ENCODE measurements at regions not wholly inside any gene's neighbourhood (a gene's known extent, or its start where the extent isn't known, plus 50 kb on each side); places are given as distances from the start of the nearest gene placed in this dataset.

DNA sequence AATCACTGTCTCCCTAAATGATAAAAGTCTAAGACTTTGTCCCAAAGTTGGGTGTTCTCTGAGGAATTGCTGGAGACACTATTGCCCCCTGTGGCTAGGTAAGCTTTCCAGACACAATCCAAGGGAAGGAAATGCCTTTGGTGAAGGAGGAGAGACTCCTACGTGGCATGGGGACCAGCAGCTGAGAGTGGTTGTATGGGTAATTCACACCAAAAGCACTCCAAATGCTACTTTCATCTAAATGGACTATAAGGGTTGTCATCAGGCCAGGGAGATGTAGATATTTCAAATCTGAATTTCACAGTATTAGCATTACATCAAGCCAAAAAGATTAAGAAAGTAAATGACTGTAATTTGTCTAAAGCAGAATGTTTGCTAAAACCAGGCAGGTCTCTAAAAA lies 400.8 kb upstream of the THBS1 start:
- no peak for DNase-seq (ENCODE audit: low read depth in 2 of 2)

DNA sequence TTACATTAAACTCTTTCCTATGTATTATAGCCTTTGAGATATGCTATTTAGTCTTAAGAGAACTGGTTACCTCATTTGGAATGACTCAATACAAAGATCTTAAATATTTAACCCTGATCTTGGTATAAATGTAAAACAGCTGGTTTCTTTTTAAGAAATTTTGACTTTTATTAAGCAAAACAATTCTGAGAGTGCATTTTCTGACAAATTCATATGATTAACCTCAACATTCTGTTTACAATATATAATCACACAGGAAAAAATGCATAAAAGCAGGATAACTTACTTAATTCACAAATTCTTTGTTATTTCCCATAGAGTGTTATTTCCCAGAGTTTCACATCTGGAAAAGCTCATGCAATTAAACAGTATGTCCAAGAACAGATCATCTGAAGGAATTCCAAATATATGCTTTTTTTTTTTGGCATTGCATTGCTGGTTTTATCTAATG lies 400.4 kb upstream of the THBS1 start:
- DNase-seq (ENCODE audit: low read depth in 2 of 2) = no peak

DNA sequence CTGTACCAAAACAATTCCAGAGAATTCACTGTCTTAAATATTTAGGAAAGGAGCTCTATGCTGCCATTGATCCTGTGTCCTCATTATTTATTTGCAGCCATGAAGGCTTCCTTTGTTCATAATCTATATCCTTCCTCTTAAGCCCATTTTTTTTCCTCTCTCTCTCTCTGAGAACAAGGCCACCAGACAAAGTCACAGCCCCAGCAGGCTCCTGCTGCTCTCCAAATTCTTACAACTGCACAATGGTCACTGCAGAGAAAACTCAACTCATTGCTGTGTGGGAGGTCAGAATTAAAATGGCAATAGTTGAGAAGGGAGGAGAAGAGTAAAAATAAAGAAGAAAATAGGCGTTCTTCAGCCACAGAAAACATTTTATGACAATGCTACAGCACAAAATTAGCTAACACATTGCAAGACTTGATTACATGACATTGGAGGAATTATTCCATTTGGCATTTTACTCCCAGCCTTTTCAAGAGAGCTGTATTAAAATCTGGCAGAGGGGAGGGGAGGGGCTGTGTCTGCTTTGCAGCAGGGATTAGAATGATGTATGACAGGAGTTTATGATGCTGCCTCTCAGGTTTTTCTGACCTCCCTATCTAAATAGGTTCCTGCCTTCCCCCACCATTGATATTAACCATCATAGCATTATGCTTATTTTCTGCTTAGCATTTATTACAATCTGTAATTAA lies 399.7 kb upstream of the THBS1 start:
- DNase-seq (ENCODE audit: low read depth in 2 of 2) = no peak

DNA sequence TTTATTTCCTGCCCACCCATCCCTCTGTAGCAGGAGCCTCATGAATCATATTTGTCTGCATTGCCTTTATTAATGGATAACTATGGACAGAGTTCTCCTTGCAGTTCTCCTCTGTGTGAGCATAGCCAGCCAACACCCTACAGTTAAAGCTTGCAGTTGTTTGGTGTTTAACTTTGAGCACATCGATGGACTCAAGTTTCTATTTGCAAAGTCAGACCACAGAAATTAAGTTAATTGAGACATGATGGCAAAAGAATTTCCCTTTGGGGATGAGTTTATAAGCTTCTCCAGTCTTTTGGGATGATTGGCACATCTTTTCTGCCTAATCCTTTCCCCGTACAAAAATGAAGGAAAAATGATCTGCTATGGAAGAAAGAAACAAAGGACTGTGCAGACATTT lies 398.9 kb upstream of the THBS1 start:
- DNase-seq (ENCODE audit: low read depth in 2 of 2) = no peak

DNA sequence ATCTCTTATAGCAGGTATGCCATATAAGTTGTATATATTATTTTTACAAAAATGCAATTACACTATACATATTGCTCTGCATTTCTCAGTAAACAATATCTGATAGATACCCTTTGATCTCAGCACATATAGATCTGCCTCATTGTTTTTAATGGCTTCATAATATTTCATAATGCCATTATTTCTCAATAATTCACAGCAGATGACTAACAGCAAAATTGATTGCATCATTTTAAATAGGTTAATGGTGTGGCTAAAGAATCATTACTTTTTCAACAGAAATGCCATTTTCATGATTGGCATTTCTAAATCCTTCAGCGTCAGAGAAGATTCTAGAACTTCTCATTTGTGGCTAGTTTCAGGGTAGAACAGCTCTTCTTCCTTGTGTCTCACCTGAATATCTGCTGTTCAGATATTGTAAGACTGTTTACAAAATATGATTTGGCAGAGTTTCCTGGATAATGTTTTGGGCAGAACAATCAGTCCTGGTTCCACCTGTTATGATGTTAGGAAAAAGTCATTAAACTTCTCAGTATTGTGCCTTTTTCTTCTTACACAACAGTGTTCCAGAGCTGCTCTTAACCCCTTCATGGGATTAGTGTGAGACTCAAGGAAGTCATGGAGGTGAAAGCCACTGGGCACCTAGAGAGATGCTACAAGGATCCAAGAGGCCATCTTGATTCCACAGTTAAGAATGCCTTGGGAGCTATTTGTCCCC lies 397.6 kb upstream of the THBS1 start:
- no peak for DNase-seq (ENCODE audit: low read depth in 2 of 2)

DNA sequence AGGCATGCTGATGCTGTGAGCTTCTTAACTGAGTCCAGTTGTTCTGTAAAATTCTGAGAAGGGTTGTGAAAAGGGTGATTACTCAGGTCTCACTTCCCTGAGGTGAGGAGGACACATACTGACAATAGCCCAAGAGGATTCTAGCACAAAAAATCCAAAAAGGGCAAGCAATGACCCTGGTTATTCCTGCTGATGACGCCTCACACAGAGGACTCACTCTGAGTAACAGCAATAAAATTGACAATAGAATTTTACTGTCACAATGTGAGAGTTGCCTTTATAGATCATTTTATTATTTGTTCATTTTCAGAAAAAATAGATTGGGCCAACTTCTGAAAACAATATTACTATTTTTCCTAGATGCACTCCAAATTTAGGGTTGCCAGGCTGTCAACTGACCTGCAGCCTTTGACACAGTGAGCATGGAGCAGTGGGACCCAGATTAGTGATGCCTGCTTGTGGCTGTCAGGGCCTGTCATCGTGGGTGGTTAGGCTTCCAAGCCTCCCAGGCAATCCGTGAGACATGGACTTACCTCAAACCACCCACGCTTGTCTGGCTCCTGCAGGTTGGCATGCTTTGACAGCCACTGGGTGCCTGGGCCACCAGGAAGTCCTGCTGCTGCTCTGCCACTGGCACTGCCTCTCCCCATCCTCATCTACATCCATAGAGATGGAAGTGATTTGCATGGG lies 396.0 kb upstream of the THBS1 start:
- no peak for DNase-seq (ENCODE audit: low read depth in 2 of 2)

DNA sequence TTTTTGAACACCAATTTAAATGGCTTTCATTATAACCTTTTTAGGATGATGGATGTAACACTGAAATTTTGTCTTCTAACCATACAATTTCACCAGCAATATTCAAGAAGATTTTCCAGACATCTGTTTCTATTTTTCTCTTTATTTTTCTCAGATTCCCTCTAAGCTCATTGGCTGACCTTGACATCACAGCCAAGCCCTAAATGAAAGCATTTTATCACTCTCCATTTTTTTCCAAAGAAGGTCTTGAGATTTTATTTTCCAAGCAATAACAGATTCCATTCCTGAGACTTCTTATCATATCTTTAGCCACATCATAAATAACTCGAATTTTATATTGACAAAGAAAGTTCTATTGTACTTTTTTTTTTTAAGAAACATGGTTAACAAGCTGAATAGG lies 392.6 kb upstream of the THBS1 start:
- no peak for DNase-seq (ENCODE audit: low read depth in 2 of 2)

DNA sequence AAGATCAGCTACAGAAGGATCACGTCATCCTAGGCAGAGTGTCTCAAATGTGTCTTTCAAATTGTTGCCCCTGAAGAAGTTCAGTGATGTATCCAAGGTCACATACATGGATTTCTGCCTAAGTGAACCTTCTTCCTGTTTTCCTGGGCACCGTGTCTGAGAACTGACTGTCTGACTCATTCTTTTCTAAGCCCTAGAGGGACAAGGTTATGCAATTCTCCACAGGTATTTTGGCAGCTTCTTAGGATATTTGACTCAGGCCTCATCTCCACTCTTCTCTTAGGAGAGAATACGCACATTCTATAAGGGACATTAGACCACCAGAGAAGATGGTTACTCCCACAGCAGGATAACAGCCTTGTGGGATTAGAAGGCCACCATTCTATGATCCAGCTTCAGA lies 391.9 kb upstream of the THBS1 start:
- DNase-seq (ENCODE audit: low read depth in 2 of 2) = no peak

DNA sequence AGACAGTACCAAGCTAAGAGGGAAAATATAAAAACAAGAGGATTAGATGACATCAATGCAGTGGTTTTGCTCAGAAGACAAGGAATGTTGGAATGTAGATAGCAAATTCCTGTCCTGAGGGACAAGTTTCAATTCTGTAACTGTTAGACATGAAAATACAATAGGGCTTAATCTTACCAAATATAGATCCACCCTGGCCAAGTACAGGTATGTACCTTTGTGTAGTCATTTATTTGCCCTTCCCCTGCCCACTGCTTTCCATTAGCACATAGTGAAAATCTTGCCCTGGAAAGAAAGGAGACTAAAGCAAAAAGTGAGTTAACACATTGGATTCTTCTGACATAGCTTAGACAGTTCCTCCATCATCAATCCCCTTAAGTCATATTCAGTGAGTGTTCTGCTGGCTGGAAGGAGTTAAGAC lies 389.0 kb upstream of the THBS1 start:
- no peak for DNase-seq (ENCODE audit: low read depth in 2 of 2)

DNA sequence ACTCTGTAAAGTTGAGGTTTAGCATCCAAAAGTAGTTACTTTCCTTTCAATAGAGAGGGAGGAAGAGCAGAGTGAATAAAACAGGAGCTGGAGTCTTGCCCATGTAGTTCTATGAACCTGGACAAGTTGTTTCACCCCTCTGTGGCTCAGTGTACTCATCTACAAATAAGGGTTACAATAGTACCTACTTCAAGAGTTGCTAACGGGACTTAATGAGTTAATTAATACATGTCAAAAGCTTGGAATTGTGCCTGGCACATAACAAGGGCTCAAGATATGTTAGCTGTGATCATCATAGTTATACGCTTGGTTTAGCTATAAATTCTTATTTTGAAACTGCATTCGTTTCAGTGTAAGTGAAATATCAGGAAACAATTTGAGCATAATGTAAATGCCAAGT lies 388.5 kb upstream of the THBS1 start:
- no peak for DNase-seq (ENCODE audit: low read depth in 2 of 2)

DNA sequence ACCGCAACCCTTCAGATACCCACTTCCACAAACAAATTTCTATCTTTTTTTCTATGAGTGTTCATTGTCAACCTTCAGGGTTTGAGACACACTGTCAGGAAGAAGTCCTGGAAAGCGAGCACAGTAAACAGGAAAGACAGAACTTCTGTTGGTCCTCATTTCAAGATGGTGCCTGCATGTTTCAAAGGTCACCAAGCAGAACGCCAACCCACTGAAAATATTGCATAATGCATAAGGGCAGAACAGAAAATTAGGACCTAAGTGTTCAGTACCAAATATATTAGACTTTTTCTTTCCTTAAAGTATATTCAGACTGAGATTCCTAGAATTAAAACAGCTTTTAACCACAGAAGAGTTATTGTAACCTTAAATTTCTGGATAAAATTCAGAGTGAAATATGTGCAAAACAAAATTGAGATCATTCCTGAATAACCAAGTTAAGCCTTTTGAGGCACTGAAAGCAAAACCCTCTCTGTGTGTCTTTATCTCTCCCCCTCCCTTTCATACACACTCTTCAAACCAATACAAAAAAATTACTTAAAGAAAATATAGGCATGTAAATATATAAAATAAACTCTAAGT lies 387.8 kb upstream of the THBS1 start:
- DNase-seq (ENCODE audit: low read depth in 2 of 2) = no peak

DNA sequence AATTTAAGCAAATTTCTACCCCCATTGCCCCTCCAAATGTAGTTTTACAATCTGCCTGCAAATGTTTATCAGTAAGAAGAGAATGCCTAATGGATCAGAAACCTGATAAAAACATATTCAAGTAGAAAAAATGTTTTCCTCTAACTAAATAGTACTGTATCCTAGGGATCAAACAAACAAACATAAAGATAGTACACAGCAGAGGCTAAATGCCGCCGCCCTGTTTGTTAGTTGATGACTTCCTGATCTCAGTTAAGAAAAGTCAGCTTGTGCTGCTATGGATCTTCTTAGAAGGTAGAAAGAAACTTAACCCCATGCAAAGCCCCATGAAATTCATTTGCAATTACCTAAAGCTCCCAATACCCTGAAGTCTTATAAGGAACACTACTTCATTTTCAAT lies 387.3 kb upstream of the THBS1 start:
- DNase-seq (ENCODE audit: low read depth in 2 of 2) = no peak

DNA sequence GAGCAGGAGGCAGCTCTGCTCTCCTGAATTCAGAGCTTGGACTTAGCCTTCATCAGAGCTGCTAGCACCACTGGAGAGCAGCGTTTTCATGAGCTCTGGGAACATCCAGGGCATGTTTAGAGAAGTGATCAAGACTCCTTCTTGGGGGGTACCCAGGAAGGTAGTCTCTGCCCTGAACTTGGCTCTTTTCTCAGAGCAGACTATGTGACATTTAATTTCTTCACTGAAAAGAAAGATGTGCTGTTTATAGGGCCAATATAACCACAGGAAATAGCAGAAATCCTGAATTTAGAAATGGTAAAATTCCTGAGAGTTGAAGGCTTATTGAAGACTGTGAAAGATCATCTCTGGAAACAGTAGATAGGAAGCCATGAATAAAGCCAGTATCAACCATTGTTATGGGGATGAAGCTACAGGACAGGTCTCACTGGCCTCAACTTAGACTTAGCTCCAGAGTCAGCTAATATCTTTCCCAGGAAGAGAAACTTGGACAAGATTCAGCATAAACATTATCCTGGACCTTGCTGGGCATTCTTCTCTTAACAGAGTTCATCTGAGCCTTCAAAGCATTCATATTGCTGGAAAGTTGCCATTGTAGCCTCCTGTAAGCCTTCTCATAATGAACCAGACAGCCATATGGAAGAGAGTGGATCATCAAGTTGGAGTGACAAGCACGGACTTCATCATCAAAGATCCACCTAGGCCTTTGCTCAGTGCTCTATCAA lies 386.6 kb upstream of the THBS1 start:
- DNase-seq (ENCODE audit: low read depth in 2 of 2) = no peak

DNA sequence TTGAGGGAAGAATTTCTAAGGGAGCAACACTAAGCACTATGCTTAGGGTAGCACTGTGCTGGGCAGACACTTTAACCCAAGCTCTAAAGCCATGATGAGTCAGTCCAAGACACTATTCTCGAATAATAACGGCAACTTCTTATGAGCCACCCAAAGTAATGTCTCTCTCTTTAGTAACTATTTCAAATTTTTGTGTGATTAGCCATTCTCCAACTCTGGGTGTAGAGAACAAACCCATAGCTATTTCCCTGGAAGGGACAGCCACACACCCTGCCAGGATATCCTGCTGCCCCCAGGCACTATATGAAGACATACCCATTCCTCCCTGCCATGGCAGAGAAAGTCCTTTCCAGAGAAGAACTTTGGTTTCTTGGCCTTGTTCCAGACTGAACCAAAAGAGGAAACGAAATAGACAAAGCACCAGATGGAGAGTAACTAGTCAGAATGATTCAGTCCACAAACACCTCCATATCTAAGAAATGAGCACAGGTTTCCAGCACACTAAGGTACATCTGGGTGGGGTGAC lies 384.9 kb upstream of the THBS1 start:
- no peak for DNase-seq (ENCODE audit: low read depth in 2 of 2)

DNA sequence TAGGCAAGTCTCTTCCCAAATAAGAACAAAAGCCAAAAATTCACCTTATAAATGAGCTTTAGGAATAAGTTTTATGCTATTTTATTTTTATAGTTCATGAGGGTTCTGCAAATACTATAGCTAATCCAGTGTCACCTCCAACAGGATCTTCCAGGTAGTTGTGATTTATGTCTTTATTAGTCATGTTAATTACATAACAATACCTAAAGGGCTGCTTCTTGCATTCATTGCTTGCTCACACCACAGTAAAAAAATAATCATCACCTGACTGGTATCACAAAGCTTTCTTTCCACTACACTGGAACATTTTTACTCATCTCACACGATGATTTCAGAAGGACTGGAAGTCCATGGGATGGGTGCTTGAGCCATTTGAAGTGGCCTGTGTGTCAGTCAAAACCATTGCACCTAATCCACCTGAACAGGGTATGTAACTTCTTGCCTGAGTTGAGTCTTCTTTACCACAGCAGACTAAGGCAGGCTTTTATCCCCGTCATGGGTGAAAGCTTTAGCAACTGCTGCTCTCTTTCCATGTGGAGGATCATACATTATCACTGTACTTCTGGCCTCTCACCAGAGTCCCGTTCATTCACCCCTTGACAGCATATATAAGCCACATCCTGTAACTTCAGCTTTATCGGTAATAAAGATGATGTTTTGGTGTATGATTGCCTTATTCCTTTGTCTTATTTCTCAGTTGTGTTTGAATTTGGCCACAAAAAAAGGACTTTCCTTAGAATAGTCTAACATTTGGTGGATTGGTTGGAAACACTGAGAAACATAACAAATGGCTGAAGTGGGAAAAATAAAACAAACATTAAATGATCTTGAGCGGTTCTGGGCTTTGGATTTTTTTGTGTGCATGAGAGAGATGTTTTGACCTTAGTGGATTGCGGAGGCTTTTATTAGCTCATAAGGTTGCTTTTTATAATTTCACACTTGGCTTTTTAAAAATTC lies 382.6 kb upstream of the THBS1 start:
- DNase-seq (ENCODE audit: low read depth in 2 of 2) = no peak

DNA sequence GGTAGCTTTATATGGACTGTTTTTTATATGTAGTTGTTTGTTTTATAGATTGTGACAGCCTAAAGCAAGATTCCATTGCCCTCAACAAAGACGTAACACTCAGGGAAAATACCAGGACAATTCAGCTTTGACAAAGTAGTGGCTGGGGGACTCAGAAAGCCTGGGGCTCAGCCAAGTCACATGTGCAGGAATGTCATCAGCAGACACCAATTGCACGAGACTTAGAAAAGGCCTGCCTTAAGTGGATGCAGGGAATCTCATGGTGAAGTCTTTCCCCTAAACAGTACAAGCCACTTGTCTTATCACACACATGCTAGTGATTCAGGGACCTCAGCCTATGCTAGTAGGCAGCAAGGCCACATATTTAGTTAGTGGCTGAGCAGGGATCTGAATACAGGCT lies 381.8 kb upstream of the THBS1 start:
- no peak for DNase-seq (ENCODE audit: low read depth in 2 of 2)

DNA sequence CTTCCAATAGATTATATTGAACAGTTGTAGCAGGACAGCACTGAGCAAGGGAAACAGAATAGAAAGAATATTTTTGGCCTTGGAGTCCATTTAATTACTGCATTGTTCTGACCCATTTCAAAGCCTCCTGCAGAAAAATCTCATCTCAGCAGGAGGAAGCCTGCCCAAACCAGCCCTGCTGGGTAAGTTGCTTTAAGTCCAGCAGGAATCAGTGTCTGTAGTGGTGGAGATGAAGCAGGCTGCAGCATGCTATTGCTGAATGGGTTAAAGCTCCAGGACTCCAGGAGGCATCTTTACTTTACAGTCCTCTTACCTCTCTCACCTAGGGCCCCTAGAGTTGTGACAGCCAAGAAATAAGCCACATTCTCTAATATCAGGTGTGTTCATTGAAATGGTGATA lies 380.3 kb upstream of the THBS1 start:
- DNase-seq (ENCODE audit: low read depth in 2 of 2) = no peak

DNA sequence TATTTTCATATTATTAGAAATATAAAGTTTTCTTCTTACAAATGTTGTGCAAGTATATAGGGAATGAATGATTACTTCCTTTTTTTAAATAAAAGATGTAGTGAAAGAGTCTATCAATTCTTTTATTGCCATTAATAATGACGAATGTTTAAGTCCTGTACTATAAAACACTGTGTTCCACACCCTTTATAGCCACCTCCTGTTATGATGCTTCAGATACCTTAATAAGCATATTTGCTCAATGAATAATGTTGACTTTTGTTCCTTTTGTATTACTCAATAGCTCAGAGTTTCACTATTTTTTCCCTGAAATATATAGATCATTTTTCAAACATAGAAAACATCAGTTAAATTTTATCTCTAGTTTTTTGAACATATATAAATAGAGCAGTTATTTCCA lies 378.2 kb upstream of the THBS1 start:
- DNase-seq (ENCODE audit: low read depth in 2 of 2) = no peak

DNA sequence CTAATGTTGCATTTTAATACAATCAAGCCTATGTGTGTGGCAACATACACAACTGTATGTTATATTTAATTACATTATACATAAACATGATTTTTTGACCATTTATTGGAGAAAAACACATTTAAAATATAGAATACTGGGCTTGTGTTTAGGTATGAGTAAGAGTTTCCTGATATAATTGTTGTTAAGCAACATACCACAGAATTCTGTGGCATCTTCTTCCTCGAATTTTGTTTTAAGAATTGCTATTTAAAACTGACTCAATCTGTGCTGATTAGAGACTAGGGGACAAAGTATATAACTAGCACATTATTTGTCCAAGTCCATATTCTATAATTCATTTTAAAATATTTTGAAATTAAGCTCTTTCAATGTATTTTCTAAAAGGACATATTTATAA lies 376.8 kb upstream of the THBS1 start:
- no peak for DNase-seq (ENCODE audit: low read depth in 2 of 2)

DNA sequence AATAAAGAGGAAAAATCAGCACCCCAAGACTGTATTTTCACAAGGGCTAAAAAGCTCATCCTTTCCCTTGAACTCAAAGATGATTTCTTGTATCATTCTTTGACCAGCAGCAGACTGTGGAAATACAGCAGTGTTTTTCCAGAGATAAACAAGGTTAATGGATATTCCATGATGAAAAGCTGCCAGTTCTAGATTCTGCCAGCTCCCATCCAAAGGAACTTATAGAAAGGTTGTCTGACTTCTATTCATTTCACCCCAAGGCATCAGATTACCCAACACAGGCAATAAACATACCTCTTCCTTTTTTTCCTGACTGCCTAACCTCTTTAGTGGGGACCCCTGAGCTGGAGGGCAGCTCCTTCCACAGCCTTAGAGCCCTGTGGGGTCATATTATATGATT lies 375.8 kb upstream of the THBS1 start:
- no peak for DNase-seq (ENCODE audit: low read depth in 2 of 2)
